GM12875 (cell line): ENCODE measurements at regions not wholly inside any gene's neighbourhood (a gene's known extent, or its start where the extent isn't known, plus 50 kb on each side); places are given as distances from the start of the nearest gene placed in this dataset.

Experiments used
- H3K4me3 ChIP-seq: one replicate; pipeline ENCODE4 v1.5.1; 2011; ENCODE audit warnings: low read depth, low read length, control low read depth
- CTCF ChIP-seq: IDR thresholded peaks from 2 replicates; pipeline ENCODE4 v1.5.1; 2011; ENCODE audit warnings: low read depth, mild to moderate bottlenecking, control low read depth, inconsistent platforms, low read length, moderate library complexity, borderline replicate concordance; ENCODE audit not compliant: insufficient read depth

GRCh38 chr7:38066391-38066790 is 111.7 kb upstream of the STARD3NL start:
- no peak overlapping the region for H3K4me3 ChIP-seq
- TF ChIP-seq CTCF: no peak

GRCh38 chr7:38068461-38068860 is 109.6 kb upstream of the STARD3NL start:
- TF ChIP-seq CTCF: no peak

DNA sequence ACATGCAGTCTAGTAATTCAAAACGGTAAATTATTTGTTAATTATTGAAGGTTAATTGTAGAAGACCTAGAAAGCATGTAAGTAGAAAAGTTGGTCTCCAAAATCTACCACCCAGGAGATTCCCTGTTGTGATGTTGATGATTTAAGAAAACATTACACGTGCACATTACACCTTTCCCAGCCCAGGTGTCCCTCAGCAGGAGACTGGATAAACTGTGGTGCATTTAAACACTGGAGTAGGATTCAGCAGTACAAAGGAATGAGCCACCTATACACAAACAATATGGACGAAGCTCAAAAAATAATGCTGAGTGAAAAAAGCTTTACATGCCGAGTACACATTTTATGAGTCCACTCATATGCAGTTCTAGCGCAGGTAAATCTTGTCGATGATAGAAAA is 109.0 kb upstream of the STARD3NL start:
- no peak overlapping the region for H3K4me3 ChIP-seq
- TF ChIP-seq CTCF: no peak

More at GRCh38 chr7:38068461-38068860, 109.6 kb upstream of the STARD3NL start:
- no peak overlapping the region for H3K4me3 ChIP-seq

DNA sequence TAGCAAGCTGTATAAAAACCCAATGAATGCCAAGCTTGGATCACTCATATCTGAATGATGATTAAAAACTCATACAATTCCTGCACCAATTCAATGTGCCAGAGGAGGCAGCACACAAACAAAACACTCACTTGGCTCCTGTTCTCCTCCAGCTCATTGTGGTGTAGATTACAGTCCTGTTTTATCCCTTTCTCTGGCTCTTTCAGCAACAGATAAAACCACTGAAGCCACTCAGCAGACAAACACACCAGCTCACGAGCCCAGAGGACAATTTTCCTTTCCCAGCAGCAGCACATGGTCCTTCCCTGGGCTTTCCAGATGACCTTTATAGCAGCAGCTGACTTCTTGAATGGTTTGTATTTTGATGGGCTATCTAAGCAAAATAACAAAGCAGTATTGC is 107.3 kb upstream of the STARD3NL start:
- H3K4me3 ChIP-seq: no peak overlapping the region
- TF ChIP-seq CTCF: peak; percentile 37; the same call in 1 of the 2 replicates

DNA sequence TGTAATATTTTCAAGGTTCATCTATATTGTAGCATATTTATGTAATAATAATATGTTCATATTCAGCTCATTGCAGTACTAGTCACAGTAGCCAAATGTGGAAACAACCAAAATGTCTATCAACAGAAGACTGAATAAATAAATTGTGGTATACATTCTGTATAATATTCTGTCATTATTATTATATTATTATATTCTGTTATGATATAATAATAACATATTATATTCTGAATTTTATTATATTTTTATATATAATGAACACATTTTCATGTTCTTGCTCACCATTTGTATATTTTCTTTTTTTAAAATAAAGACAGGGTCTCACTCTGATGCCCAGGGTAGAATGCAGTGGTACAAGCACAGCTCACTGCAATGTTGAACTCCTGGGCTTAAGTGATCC is 91.2 kb upstream of the STARD3NL start:
- no peak overlapping the region for H3K4me3 ChIP-seq
- TF ChIP-seq CTCF: no peak

DNA sequence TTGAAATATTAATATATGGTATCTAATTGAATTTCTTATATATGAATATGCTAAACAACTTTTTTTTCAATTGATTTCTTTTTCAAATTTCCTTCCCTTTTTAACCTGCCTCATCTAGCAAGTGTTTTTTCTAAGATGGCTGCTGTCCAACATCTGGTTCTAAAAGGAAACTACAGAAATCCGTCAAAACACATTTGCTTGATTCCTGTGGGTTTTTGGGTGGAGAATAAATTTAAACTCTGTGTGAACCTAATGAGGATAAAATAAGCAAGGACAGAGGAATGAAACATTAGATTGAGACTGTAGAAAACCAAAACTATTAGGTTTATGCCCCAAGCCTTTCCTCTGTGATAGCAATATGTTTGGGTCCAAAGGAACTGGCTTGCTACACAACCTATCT is 75.5 kb upstream of the STARD3NL start:
- TF ChIP-seq CTCF: no peak
- H3K4me3 ChIP-seq: no peak overlapping the region

DNA sequence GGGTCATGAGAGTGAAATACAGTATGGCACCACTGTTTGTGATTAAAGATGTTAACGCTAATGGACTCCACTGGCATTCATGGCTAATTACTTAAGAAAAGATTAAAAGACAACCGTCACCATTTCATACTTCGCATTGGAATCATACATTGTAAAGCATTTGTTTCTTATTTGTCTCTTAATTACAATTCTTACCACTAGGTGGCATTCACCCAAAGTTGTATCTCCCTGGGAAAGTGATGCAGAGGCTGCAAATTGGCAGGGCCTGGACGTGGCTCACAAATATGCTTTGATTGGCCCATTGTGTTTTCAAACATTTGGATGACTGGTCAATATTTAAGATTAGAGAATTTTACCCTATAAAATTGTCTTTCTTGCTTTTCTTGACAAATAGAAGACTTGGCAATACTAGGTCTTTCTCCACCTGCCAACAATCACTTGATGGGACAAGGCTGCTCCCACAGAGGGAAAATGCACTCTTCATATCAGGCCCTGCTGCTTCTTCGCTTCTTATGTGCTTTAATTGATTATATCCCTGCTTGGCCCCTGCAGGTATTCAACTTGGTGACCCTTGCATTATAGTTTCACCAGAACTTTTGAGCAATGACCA is 72.1 kb upstream of the STARD3NL start:
- TF ChIP-seq CTCF: peak; percentile 37; the same call in 1 of the 2 replicates
- no peak overlapping the region for H3K4me3 ChIP-seq
